Medulla oblongata (tissue), 1 donor: ENCODE measurements at regions not wholly inside any gene's neighbourhood (a gene's known extent, or its start where the extent isn't known, plus 50 kb on each side); places are given as distances from the start of the nearest gene placed in this dataset.
A peak's percentile ranks its signal among the peaks of the same experiment; 100 is the strongest.
"Not testable (repeated sequence)": the region's sequence is repeated elsewhere in the genome, so short reads cannot be mapped to it uniquely, and the experiment has no call there.

Experiments
- DNase-seq: peaks from one replicate; pipeline ENCODE4 v3.0.0-alpha.2; 2015; ENCODE audit errors: extremely low spot score

DNA sequence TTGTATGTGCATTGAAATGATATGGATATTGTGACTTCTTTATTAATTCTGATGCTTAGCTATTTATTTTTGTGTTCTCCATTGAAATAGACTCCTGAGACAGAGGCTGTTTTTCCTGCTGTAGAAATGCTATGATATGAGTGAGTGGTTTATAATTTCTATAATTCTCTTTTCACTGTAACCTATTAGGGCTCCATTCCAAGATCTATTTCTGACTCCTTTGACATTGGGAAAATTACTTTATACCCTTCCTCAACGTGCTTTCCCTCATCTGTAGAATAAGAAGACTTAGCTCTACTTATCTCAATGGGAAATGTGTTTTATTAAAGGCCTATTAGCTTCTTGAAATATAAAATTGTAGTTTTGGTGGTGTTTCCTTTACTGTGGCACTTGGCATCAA, 144.5 kb upstream of the RPRM start:
- no peak for DNase-seq

GRCh38 chr2:153626676-153627075, 148.1 kb upstream of the RPRM start:
- DNase-seq = no peak

DNA sequence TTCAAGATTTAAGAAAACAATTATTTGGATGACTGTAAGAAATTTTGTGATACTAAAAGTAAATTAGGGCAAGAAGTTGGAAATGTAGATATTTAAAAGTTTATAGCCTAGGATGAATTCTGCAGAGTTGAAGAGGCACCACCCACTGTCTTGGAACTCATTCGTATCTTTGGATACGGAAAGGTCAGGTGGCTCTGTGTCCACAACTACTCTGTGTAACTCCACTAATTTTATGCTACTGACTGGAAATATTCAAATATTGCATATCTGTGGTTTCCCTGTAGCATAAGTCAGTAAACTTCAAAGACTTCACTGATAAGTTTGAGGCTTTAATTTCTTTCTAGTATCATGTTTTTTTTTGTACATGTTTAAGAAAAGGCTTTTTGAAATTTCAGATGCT, 156.9 kb upstream of the RPRM start:
- no peak for DNase-seq

- no peak for DNase-seq
Measured at GRCh38 chr2:153641046-153641445, 162.5 kb upstream of the RPRM start.

GRCh38 chr2:153644955-153645354, 166.4 kb upstream of the RPRM start:
- DNase-seq = no peak

DNA sequence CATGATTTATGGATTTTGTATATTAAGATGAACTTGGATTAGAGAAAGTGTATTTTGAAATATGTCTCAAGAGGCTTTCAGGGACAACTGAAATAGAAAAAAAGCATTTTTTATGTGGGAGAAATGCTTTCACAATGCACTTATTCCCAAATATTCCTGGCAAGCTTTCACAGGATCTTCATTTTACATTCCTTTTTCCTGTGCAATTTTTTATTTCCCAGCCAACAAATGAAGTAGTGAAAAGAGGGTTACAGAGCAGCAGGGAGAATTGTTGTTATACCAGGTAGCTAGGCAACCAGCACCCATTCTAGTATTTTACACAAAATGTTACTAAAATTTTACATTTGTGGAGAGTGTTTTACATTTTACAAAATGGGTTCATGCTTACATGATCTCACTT, 167.0 kb upstream of the RPRM start:
- DNase-seq = no peak

GRCh38 chr2:153657651-153658050, 179.1 kb upstream of the RPRM start:
- DNase-seq = no peak

DNA sequence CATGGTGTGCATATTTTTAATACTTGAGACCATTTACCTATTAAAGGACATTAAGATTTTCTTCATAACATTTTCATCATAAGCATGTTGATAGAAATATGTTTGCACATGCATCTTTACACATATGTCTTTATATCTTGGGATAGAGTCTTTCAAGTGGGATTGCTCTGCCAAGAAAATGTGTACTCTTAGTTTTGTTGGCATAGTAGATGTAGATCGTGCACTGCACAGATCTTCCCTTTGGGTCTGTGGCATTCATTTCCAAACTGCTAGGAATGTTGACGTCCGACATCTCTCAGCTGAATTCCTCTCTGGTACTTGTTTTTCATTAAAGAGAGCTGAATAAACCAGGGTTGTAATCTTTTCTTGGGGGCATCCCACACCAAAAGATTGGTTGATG, 183.2 kb upstream of the RPRM start:
- no peak for DNase-seq

GRCh38 chr2:153663371-153663770, 184.8 kb upstream of the RPRM start:
- no peak for DNase-seq

DNA sequence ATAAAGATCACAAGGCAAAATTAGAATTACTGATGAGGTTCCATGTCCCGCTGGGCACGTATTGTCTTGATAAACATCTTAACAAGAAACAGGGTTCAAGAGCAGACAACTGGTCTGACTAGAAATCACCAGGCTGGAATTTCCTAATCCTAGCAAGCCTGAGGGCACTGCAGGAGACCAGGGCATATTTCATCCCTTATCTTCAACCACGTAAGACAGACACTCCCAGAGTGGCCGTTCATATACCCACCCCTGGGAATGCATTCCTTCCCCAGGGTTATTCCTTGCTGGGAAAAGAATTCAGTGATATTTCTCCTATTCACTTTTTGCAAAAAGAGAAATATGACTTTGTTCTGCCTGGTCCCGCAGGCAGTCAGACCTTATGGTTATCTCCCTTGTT, 185.4 kb upstream of the RPRM start:
- DNase-seq = not testable (repeated sequence)

DNA sequence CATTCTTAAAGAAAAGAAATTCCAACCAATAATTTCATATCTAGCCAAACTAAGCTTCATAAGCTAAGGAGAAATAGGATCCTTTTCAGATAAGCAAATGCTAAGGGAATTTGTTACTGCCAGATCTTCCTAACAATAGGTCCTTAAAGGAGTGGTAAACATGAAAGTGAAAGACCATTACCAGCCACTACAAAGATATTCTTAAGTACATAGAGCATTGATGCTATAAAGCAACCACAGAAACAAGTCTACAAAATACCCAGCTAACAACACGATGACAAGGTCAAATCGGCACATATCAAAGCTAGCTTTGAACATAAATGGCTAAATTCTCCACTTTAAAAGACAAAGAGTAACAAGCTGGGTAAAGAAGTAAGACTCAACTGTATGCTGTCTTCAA, 188.9 kb upstream of the RPRM start:
- no peak for DNase-seq

DNA sequence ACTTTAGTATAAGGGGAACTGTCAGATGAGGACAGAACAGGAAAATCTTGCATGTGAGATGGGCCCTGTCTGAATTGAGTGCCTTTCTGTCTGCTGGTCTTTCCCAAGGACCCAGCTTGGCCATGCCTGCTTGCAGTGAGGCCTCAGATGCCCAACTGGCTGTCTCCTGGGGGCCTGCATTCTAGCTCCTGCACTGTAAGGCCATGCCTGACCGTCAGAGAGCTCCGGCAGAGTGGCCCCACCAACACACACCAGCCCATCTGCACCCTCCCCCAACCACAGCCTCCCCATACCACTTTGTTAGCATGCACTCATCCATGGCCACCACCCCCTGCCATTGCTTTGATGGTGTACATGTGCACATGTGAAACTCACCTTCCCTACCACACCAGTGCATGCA, 190.4 kb upstream of the RPRM start:
- no peak for DNase-seq

DNA sequence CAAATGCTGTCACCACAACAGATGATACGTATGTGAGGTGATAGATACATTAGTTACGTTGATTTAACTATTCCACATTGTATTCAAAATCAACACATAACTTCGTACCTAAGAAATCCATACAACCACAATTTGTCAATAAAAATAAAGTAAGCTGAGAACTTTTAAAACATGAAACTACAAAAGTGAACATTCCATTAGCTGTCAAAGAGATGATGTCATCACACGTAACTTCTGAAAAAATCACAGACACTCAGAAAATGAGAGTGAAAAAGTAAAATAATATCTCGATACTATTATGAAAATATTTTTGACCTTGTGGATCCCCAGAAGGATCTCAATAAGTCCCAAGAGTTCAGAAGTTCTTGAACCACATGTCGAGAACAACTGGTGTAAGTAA, 161.6 kb upstream of the GALNT13 start:
- no peak for DNase-seq

- DNase-seq = no peak
Measured at GRCh38 chr2:153715218-153715850, 156.4 kb upstream of the GALNT13 start.

- DNase-seq = no peak
Measured at GRCh38 chr2:153717060-153717459, 154.7 kb upstream of the GALNT13 start.

- DNase-seq = no peak
Measured at GRCh38 chr2:153739394-153739793, 132.3 kb upstream of the GALNT13 start.

GRCh38 chr2:153761936-153762335, 109.8 kb upstream of the GALNT13 start:
- no peak for DNase-seq

GRCh38 chr2:153766415-153766814, 105.3 kb upstream of the GALNT13 start:
- DNase-seq = no peak

DNA sequence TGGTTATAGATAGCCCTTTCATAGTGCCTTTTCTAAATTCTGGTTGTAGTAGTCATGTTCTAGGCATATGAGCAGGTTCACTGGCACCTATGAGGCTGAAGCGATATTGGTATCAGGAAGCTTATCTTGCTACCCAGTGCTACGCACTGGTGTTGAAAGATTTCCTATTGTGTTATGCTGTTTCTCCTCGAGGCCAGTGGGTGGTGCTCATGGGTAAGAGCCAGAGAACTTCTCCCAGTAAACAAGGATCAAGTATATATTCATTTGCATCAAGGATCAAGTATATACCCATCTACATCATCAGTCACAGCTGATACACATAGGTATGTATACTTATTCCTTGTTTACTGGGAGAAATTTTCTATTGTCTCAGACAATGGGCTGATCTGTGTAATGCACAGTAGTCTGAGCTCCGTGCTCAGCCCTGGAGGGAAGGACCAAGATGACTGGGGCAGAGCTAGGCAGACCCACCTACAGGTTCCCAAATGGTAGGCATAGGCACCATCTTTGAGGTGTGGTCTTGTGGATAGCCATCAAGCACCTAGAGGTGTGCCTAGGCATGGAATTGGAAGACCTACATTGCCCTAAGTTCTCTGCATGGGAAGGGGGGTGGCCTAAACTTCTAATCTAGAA, 101.2 kb upstream of the GALNT13 start:
- DNase-seq = peak; percentile 52

DNA sequence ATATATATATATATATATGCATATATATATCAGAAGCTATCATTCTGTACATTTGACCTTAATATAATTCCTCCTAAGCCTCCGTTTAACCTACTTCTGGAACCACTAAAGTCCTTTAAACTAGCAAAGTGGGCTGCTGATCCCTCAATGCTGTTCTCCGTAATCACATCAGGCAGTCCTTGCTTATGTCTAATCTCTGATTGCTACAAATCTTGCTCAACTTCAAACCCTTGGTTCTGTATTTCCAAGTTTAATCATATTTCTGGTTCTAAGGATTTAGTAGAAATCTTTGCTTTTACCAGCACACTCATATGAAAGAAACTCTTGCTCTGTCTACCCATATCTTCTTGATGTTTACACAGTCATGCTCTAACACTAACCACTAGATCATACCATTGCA, 91.5 kb upstream of the GALNT13 start:
- DNase-seq = no peak

DNA sequence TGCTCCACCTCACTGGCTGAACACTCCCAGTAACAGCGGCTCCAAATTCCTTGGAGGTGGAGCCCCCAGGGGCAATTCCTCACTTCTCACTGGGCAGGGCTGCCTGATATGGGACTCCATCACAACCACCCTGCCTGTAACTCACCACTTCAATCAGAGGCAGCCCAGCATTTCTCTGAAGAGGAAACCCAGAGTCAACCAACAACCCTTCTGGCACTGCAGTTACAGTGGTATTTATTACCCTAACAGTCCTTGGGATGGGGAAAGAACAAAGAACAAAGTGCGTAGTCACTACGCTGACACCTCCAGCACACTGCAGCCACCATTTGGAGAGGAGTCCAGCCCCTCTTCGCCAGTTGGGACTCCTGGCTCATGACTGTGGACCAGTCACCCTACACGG, 85.7 kb upstream of the GALNT13 start:
- DNase-seq = no peak

GRCh38 chr2:153787612-153788011, 84.1 kb upstream of the GALNT13 start:
- DNase-seq = peak; percentile 17

DNA sequence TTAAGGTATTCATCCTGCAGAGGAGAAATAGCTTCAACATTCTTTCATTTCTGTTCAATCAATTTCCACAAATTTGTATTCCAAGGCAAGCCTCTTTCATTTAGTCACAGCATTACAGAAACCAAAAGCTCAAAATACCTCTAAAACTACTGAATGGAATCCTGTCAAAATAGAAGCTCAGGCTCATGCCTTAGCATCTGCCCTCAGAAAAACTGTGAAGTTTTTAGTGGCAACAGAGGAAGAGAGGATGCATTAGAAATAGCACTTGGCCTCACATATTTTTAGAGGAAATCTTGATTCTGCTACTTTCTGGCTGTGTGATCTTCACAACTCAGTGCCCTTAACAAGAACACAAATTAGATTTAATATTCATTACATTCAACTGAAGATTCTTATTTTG, 69.1 kb upstream of the GALNT13 start:
- no peak for DNase-seq

DNA sequence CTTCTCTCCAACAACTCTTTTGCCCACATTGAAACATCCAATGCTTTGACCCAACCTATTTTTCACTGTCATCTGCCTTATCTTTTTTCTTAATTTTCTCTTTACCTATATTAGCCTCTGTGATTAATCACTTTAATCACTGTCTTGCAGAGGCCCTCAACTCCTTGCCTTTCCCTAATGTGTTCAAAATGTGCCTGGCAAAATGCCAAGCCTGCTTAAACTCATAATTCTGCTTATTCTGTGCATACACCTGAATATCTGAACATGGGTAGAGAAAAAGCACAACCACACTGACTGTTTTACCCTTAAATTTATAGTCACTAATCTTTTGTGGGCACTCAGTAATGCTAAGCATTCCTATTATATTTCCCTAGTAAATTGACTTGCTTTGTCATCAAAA, 63.0 kb upstream of the GALNT13 start:
- no peak for DNase-seq
